ENCODE measurements at regions not wholly inside any gene's neighbourhood (a gene's known extent, or its start where the extent isn't known, plus 50 kb on each side); places are given as distances from the start of the nearest gene placed in this dataset.

DNA sequence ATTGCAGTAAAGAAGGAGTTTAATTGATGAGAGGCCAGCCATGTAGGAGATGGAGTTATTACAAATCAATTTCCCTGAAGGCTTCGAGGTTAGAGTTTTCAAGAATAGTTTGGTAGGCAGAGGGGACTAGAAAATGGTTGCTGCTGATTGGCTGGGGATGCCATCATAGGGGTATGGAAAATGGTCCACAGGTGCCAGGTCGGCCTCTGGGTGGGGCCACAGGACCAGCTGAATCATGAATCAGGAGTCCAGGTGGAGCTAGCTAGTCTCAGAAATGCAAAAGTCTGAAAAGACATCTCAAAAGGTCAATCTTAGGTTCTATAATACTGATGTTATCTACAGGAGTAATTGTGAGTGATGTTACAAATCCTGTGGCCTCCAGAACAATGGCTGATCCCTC, 714.0 kb upstream of the GHITM start:
- H3K36me3 ChIP-seq (ENCODE audit: control insufficient read depth, insufficient read depth, low read length): no peaks in the 10 kb centered on the region
- H3K4me3 ChIP-seq (ENCODE audit: low read depth, low read length): no peak overlapping the region
- no peak overlapping the region for H3K27ac ChIP-seq (ENCODE audit: low read depth, low read length)
- H3K9me3 ChIP-seq (ENCODE audit: control insufficient read depth, insufficient read depth, low read depth, low read length): peaks cover 20% of the 10 kb centered on the region
- H3K9ac ChIP-seq (ENCODE audit: low read length): no peak overlapping the region
- no peaks in the 10 kb centered on the region for H3K4me1 ChIP-seq (ENCODE audit: control insufficient read depth, insufficient read depth, low read length)
- H3K27me3 ChIP-seq (ENCODE audit: control insufficient read depth, insufficient read depth, low read length): no peaks in the 10 kb centered on the region

DNA sequence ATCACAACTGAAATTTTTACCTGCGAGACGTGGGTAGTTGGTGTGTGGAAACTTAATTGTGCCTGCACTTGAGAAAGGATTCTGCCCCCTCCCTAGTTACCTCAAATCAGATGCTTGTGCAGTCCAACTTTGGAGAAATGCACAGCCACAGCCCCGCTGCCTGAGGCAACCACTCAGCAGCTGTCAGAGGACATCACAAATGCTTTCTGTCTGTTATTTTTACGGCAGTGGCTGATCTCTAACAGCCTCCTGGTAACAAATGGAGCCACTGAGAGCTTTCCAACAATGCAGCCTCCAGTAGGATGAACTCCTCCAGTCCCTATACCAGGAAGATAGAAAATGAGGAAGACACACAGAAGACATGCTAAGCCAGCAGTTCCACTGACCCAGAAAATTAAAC, 712.2 kb upstream of the GHITM start:
- peaks cover 22% of the 10 kb centered on the region for H3K9me3 ChIP-seq (ENCODE audit: control insufficient read depth, insufficient read depth, low read depth, low read length)

DNA sequence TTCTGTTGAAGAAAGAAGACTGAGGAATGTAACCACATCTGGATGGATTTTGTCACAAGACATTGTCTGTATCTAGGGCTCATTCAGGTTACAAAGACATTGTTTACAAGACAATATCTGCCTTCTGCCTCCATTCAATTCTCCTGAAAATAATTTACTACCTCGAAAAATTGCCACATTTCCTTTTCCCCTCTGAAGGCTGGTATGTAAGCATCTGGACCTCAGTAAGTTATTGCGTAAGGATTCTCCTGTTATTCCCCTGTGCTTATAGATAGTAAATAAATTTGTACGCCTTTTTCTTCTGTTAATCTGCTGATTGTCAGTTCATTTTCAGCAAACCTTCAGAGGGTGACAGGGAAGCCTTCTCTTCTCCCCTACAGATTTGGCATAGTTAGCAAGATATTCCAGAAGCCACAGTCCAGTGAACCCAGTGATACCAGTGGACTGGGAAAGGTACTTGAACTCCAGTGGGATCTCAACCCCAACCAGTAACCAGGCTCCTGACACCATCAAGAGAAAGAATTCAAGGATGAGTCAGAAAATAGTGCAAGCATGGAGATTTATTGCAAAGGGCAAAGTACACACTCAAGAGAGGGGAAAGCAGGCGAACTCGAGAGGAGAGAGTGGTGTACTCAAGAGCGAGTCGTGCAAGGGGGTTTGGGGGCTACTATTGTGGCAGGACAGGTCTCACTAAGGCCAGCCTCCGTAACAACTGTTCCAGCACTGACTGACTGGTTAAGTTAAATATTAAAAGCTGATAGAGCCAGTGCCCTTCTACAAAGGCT, 706.9 kb upstream of the GHITM start:
- Histone ChIP-seq H3K4me1 (ENCODE audit: control insufficient read depth, insufficient read depth, low read length) (peaks cover 4% of the 10 kb centered on the region; the same call in 1 of the 2 replicates), H3K9ac (ENCODE audit: low read length) (no peak overlapping the region), H3K9me3 (ENCODE audit: control insufficient read depth, insufficient read depth, low read depth, low read length) (peaks cover 24% of the 10 kb centered on the region), H3K4me3 (ENCODE audit: low read depth, low read length) (no peak overlapping the region), H3K27ac (ENCODE audit: low read depth, low read length) (no peak overlapping the region), H3K27me3 (ENCODE audit: control insufficient read depth, insufficient read depth, low read length) (no peaks in the 10 kb centered on the region), H3K36me3 (ENCODE audit: control insufficient read depth, insufficient read depth, low read length) (no peaks in the 10 kb centered on the region)

More for the DNA sequence above, 712.2 kb upstream of the GHITM start:
- H3K27me3 ChIP-seq (ENCODE audit: control insufficient read depth, insufficient read depth, low read length): no peaks in the 10 kb centered on the region
- no peaks in the 10 kb centered on the region for H3K36me3 ChIP-seq (ENCODE audit: control insufficient read depth, insufficient read depth, low read length)
- H3K4me3 ChIP-seq (ENCODE audit: low read depth, low read length): no peak overlapping the region
- H3K9ac ChIP-seq (ENCODE audit: low read length): no peak overlapping the region
- H3K4me1 ChIP-seq (ENCODE audit: control insufficient read depth, insufficient read depth, low read length): no peaks in the 10 kb centered on the region; the same call in 1 of the 2 replicates
- H3K27ac ChIP-seq (ENCODE audit: low read depth, low read length): no peak overlapping the region

DNA sequence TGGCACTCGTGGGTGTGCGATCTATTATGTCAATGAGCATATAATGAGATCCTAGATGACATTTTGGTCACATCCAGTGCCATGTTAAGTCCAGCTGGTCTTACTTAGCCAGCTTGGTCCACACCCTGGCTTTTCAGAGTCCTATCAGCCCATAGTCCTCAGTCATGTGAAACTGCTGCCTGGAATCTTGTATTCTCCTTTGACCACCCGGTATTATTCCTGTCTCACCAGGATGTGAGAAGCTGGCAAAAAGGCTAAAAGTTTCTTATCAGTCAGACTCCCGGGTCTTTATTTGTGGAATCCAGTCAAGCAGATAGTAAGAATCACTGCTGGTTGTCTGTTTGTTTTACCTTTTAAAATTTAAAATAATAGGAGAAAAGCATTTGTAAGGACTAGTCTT, 705.6 kb upstream of the GHITM start:
- Histone ChIP-seq H3K27me3 (ENCODE audit: control insufficient read depth, insufficient read depth, low read length) (no peaks in the 10 kb centered on the region), H3K27ac (ENCODE audit: low read depth, low read length) (no peak overlapping the region), H3K36me3 (ENCODE audit: control insufficient read depth, insufficient read depth, low read length) (no peaks in the 10 kb centered on the region), H3K4me1 (ENCODE audit: control insufficient read depth, insufficient read depth, low read length) (peaks cover 4% of the 10 kb centered on the region; the same call in 1 of the 2 replicates), H3K4me3 (ENCODE audit: low read depth, low read length) (no peak overlapping the region), H3K9me3 (ENCODE audit: control insufficient read depth, insufficient read depth, low read depth, low read length) (peaks cover 20% of the 10 kb centered on the region), H3K9ac (ENCODE audit: low read length) (no peak overlapping the region)

DNA sequence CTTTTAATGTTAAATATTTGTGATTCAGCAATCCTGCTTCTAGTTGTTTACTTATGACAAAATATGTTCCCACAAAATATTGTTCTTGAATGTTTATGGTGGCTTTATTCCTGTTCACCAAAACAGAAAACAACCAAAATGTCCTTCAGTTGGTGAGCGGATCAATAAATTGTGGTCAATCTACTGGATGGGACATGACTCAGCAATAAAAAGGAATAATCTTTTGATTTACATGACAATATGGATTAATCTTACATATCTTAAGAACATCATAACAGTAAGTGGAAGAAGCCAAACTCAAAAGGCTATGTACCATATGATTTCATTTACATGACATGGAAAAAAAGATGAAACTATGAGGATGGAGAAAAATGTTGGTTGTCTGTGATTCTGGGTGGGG, 691.3 kb upstream of the GHITM start:
- no peak overlapping the region for H3K9ac ChIP-seq (ENCODE audit: low read length)
- H3K27me3 ChIP-seq (ENCODE audit: control insufficient read depth, insufficient read depth, low read length): no peaks in the 10 kb centered on the region
- no peaks in the 10 kb centered on the region for H3K4me1 ChIP-seq (ENCODE audit: control insufficient read depth, insufficient read depth, low read length)
- no peak overlapping the region for H3K4me3 ChIP-seq (ENCODE audit: low read depth, low read length)
- no peak overlapping the region for H3K27ac ChIP-seq (ENCODE audit: low read depth, low read length)
- peaks cover 3% of the 10 kb centered on the region; the same call in 1 of the 2 replicates for H3K9me3 ChIP-seq (ENCODE audit: control insufficient read depth, insufficient read depth, low read depth, low read length)
- H3K36me3 ChIP-seq (ENCODE audit: control insufficient read depth, insufficient read depth, low read length): no peaks in the 10 kb centered on the region

DNA sequence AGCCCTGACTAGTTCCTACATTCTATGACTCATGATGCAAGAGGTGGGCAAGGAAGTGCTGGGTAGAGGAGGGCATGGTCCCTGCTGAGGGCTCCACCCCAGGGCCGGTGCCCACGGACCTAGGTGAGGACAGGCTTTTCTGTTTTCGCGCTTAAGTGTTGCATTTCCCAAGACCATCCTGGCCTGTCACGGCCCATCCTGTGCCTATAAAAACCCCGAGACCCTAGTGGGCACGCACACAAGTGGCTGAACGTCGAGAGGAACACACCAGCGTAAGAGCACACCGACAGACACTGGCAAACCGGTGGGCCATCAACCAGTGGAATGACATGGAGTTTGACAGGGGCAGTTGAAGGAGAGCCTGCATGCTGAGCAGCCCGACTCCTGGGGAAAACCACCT, 680.7 kb upstream of the GHITM start:
- Histone ChIP-seq H3K27ac (ENCODE audit: low read depth, low read length) (no peak overlapping the region), H3K36me3 (ENCODE audit: control insufficient read depth, insufficient read depth, low read length) (no peaks in the 10 kb centered on the region), H3K27me3 (ENCODE audit: control insufficient read depth, insufficient read depth, low read length) (no peaks in the 10 kb centered on the region), H3K9ac (ENCODE audit: low read length) (no peak overlapping the region), H3K4me3 (ENCODE audit: low read depth, low read length) (no peak overlapping the region), H3K4me1 (ENCODE audit: control insufficient read depth, insufficient read depth, low read length) (no peaks in the 10 kb centered on the region), H3K9me3 (ENCODE audit: control insufficient read depth, insufficient read depth, low read depth, low read length) (no peaks in the 10 kb centered on the region)

DNA sequence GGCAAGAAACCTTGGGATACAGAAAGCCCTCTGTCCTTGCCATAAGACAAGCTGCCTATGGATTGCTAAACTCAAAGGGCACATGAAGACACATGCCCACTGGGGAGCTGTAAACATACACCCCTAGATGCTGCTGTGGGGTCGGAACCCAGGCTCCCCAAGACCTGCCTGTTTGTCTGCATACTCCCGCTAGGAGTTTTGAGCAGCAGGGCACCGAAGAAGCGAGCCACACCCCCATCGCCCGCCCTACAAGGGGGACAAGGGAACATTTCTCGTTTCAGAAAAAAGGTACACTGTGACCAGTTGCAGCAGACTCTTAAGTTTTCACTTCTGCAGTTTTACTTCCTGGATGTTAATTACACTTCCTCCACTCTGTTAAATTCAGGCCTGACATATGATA, 680.2 kb upstream of the GHITM start:
- Histone ChIP-seq H3K36me3 (ENCODE audit: control insufficient read depth, insufficient read depth, low read length) (no peaks in the 10 kb centered on the region), H3K9me3 (ENCODE audit: control insufficient read depth, insufficient read depth, low read depth, low read length) (no peaks in the 10 kb centered on the region)

DNA sequence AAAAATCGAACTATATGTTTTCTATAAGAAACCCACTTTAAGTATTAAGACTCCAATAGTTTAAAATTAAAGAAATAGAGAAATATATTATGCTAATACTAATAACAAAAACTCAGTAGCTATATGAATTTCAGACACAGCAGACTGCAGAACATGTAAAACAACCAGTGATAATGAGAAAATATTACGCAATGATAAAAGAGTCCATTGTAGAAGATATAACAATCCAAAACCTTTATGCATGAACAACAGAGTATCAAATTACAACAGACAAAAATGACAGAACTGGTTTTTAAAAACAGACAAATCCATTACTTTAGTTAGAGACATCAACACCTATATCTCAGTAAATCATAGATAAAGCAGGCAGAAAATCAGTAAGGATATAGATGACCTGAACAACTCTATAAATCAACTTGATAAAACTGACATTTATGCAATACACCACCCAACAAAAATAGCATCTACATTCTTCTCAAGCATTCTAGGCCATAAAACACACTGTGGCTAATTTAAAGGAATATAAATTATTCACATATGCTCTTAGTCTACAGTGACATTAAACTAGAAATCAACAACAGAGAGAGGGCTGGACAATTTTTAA, 669.5 kb upstream of the GHITM start:
- Histone ChIP-seq H3K4me1 (ENCODE audit: control insufficient read depth, insufficient read depth, low read length) (no peaks in the 10 kb centered on the region), H3K9ac (ENCODE audit: low read length) (no peak overlapping the region), H3K4me3 (ENCODE audit: low read depth, low read length) (no peak overlapping the region), H3K9me3 (ENCODE audit: control insufficient read depth, insufficient read depth, low read depth, low read length) (no peaks in the 10 kb centered on the region), H3K36me3 (ENCODE audit: control insufficient read depth, insufficient read depth, low read length) (no peaks in the 10 kb centered on the region), H3K27me3 (ENCODE audit: control insufficient read depth, insufficient read depth, low read length) (no peaks in the 10 kb centered on the region), H3K27ac (ENCODE audit: low read depth, low read length) (no peak overlapping the region)

More for the DNA sequence above, 680.2 kb upstream of the GHITM start:
- no peak overlapping the region for H3K4me3 ChIP-seq (ENCODE audit: low read depth, low read length)
- no peak overlapping the region for H3K27ac ChIP-seq (ENCODE audit: low read depth, low read length)
- H3K27me3 ChIP-seq (ENCODE audit: control insufficient read depth, insufficient read depth, low read length): no peaks in the 10 kb centered on the region
- no peaks in the 10 kb centered on the region for H3K4me1 ChIP-seq (ENCODE audit: control insufficient read depth, insufficient read depth, low read length)
- H3K9ac ChIP-seq (ENCODE audit: low read length): no peak overlapping the region

DNA sequence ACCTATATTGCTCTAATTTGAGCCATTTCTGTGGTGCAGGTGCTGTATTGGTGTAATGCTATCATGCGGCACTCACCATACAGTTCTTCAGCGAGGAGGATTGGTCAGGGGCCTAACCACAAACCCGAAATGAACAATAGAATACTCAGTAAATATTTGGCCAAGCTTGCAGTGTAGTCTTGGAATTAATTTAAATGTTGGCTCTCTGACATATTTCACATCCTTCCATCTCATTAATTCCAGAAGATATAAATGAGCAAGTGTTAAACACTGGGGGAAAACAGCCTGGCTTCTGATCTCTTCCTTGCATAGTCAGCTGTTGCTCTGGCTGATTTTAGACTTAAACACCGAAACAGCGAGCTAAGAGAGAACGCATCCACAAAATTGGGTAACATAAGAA, 663.1 kb upstream of the GHITM start:
- Histone ChIP-seq H3K9me3 (ENCODE audit: control insufficient read depth, insufficient read depth, low read depth, low read length) (no peaks in the 10 kb centered on the region), H3K9ac (ENCODE audit: low read length) (no peak overlapping the region), H3K4me3 (ENCODE audit: low read depth, low read length) (no peak overlapping the region), H3K27ac (ENCODE audit: low read depth, low read length) (no peak overlapping the region), H3K4me1 (ENCODE audit: control insufficient read depth, insufficient read depth, low read length) (no peaks in the 10 kb centered on the region), H3K36me3 (ENCODE audit: control insufficient read depth, insufficient read depth, low read length) (no peaks in the 10 kb centered on the region), H3K27me3 (ENCODE audit: control insufficient read depth, insufficient read depth, low read length) (no peaks in the 10 kb centered on the region)

DNA sequence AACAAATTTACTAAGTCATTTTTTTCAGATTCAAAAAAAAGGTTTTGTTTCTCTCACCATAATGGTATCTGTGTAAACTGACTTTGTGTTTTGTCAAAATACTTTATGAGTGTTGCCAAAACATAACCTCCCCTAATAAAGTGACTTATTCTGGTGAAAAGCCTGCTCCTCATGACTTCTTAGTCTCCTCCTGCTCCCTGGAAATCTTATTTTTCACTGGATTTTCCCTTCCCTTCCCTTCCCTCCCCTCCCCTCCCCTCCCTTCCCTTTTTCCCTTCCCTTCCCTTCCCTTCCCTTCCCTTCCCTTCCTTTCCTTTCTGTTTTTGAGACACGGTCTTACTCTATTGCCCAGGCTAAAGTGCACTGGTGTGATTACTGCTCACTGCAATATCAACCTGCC, 650.1 kb upstream of the GHITM start:
- no peaks in the 10 kb centered on the region for H3K27me3 ChIP-seq (ENCODE audit: control insufficient read depth, insufficient read depth, low read length)

DNA sequence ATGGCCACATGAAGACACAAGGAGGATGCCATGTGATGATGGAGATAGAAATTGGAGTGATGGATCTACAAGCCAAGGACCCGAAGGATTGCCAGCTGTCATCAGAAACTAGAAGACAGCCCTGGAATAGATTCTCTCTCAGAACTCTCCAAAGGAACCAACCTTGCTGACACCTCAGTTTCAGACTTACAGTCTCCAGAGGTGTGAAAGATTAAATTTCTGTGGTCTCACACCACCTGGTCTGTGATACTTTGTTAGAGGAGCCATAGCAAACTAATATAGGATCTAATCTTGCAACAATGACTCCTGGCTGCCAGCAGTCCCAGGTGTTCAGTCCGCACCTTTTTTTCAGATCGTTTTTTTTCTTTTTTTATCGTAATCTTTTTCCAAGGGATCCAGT, 647.3 kb upstream of the GHITM start:
- no peaks in the 10 kb centered on the region for H3K9me3 ChIP-seq (ENCODE audit: control insufficient read depth, insufficient read depth, low read depth, low read length)
- no peak overlapping the region for H3K4me3 ChIP-seq (ENCODE audit: low read depth, low read length)
- H3K4me1 ChIP-seq (ENCODE audit: control insufficient read depth, insufficient read depth, low read length): no peaks in the 10 kb centered on the region
- no peak overlapping the region for H3K9ac ChIP-seq (ENCODE audit: low read length)
- no peaks in the 10 kb centered on the region for H3K27me3 ChIP-seq (ENCODE audit: control insufficient read depth, insufficient read depth, low read length)
- no peak overlapping the region for H3K27ac ChIP-seq (ENCODE audit: low read depth, low read length)
- H3K36me3 ChIP-seq (ENCODE audit: control insufficient read depth, insufficient read depth, low read length): no peaks in the 10 kb centered on the region

More for the DNA sequence above, 650.1 kb upstream of the GHITM start:
- no peaks in the 10 kb centered on the region for H3K4me1 ChIP-seq (ENCODE audit: control insufficient read depth, insufficient read depth, low read length)
- no peak overlapping the region for H3K9ac ChIP-seq (ENCODE audit: low read length)
- H3K4me3 ChIP-seq (ENCODE audit: low read depth, low read length): no peak overlapping the region
- H3K36me3 ChIP-seq (ENCODE audit: control insufficient read depth, insufficient read depth, low read length): no peaks in the 10 kb centered on the region
- no peak overlapping the region for H3K27ac ChIP-seq (ENCODE audit: low read depth, low read length)
- H3K9me3 ChIP-seq (ENCODE audit: control insufficient read depth, insufficient read depth, low read depth, low read length): no peaks in the 10 kb centered on the region

All from HUES6 (cell line).